ENCODE measurements at regions not wholly inside any gene's neighbourhood (a gene's known extent, or its start where the extent isn't known, plus 50 kb on each side); places are given as distances from the start of the nearest gene placed in this dataset.
"Not testable (repeated sequence)": the region's sequence is repeated elsewhere in the genome, so short reads cannot be mapped to it uniquely, and the experiment has no call there.

DNA sequence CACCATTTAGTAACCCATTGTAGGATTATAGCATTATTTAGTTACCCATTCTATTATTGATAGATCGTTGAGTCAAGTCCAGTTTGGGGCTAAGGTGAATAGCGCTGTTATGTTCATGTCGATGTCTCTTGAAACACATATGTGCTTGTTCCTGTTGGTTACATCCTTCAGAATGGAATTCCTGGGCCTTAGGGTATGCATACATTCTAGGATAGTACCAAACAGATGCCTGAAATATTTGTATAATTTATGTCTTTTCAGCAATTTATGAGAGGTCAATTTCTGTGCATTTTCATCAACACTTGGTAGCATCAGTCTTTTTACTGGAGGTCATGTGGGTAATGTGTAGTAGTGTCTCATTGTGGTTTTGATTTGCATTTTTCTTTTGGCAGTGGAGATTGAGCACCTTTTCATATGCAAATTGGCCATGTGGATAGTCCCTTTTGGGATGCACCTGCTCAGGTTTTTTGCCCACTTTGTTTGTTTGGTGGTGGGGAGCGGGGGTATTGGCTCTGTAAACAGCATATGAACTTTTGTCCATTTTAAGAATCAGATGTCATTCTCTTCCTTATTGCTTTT is 104.2 kb downstream of the CDRT15L2 start:
- not testable (repeated sequence) for DNase-seq

DNA sequence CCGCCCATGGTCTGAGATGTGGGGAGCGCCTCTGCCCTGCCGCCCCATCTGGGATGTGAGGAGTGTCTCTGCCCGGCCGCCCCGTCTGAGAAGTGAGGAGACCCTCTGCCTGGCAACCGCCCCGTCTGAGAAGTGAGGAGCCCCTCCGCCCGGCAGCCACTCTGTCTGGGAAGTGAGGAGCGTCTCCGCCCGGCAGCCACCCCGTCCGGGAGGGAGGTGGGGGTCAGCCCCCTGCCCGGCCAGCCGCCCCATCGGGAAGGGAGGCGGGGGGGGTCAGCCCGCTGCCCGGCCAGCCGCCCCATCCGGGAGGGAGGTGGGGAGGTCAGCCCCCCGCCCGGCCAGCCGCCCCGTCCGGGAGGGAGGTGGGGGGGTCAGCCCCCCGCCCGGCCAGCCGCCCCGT is 105.5 kb downstream of the CDRT15L2 start:
- DNase-seq: not testable (repeated sequence)

DNA sequence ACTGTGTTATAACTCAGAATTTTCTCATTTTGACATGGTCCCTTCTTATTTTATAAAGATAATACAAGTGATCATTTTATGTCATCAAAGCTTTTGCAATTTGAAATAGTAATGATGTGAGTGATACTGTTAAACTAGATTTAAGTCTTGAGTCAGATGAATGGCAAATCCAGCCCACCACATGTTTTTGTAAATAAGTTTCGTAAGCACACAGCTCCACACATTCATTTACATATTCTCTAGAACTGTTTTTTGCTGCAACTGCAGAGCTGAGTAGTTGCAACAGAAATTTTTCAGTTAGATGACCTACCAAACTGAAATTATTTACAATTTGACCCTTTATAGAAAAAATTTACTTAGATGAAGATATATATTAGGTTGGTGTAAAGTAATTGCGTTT is 108.1 kb downstream of the CDRT15L2 start:
- DNase-seq: not testable (repeated sequence)

DNA sequence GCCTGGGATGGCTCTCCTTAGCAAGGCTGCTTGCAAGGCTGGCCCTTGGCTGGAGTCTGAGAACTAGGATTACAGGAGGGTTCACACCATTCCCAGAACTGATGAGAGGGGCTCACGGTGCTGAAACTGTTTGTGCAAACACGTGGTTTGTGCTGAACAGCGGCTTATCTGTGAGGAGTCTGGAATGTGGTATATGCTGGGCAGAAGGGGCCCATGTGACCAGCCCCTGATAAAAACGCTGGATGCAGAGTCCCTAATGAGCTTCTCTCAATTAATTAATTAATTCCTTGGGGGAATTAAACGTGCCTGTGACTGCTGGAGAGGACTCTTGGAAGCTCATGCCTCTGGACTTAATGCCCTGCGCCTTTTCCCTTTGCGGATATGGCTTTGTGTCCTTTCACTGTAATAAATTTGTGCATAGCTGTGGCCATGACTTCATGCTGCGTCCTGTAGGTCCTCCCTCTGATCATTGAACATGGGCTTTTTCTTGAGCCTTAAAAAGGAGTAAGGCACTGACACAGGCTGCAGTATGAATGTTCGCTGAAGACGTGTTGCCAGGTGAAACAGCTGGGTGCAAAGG is 109.7 kb downstream of the CDRT15L2 start:
- DNase-seq: not testable (repeated sequence)

DNA sequence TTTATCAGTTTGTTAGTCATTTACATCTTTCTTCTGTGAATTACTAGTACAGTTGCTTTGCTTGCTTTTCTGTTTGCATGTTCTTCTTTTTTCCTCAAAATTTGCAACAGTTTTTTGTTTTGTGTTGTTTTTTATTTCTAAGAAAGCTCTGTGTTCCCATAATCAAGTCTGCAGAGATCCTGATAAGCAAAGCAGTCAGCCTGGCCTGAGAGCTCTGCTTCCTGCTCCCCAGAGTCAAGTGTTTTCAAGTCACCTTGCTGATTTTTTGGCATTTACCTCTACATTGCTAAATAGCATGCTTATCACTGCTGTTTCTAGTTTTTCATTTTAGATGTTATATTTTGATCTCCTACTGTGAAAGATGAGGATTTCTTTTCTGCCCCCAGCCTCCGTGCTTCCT is 113.2 kb downstream of the CDRT15L2 start:
- not testable (repeated sequence) for DNase-seq

DNA sequence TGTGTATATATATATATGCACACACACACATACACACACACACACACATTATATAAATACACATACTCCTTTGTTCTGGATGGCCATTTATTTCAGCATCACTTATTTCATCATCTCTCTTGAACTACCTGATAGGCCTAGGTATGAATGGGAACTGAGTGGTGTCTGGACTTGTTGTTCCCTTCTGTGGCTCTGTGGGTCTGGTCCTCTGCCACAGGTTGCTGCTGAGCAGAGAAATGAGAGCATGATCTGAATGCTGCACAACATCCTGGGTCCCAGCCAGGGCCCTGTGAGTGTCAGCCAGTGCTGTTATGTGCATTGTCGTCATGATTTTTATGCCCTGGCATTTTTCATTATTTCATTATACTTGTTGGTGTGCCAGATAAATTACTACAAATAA is 116.3 kb downstream of the CDRT15L2 start:
- not testable (repeated sequence) for DNase-seq

DNA sequence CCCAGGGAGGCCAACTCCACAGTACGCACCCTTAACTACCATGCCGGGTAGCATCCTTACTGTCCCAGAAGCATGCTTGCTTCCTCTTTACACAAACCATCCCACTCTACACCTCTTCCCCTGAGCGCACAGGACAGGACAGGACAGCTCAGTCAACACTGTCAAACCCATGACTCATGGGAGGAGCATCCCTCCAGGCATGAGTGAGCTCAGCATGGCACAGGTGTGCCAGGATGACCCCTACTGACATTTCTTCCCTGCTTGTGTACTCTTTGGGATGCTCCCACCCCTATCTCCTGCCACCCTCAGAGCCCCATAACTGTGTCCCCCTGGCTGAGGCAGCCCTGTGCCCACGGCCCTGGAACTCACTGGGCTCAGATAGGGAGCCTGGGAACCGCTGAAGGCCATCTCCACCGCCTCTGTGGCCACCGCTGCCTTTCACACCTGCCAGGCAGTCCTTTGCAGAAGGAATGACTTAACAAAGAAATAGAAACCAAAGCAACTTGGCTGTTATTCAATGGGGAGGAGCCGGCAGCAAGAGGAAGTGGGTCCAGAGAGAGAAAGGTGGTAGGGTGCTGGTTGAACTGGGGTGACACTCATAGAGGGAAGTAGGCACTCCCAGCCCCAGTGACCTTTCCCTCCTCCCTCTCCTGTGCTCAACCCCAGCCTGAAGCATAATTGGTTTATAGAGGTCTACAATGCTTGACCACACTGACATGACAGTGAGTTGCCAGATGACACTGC is 119.1 kb downstream of the CDRT15L2 start:
- not testable (repeated sequence) for DNase-seq

DNA sequence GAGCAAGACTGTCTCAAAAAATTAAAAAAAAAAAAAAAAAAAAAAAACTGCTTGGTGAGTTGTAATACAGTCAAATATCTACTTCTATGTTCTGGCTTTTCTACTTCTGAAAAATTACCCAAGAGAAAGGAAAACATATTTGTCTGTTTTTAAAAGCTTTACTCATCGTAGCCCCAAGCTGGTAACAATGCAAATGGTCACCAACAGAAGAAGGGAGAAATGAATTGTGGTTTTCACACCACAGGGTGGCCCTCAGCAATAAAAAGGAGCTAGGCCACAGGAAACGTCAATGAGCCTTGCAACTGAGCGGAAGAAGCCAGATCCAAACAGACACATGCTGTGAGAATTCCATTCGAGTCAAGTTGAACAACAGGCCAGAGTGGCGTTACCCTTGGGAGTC is 121.0 kb downstream of the CDRT15L2 start:
- not testable (repeated sequence) for DNase-seq

DNA sequence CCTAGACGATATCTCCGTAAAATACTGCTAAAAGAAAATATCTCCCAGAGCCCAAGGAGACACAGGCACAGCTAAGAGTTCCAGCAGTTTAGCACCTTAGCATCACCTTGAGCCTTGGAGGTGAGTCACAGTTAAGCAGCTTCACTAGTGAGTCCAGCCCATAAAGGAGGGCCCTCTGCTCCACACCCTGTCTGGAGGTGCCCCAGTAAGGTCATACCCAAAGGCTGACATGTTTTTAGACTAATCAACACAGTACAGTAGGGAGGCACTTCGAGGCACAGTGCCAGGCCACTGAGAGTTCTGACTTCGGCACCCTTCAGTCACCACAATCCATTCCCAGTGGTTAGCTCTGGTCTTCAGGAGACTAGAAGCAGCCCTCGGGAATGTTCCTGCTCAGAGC is 121.8 kb downstream of the CDRT15L2 start:
- DNase-seq: not testable (repeated sequence)

DNA sequence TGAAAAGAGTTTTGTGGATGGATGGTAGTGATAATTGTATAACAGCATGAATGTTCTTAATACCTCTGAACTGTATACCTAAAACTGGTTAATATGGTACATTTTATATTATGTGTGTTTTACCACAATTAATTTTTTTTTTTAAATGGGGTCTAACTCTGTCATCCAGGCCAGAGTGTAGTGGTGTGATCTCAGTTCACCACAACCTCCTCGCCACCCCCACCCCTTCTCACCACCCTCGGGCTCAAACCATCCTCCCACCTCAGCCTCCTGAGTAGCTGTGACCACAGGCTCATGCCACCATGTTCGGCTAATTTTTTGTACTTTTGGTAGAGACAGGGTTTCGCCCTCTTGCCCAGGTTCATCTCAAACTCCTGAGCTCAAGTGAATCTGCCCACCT is 123.2 kb downstream of the CDRT15L2 start:
- no peak for DNase-seq

DNA sequence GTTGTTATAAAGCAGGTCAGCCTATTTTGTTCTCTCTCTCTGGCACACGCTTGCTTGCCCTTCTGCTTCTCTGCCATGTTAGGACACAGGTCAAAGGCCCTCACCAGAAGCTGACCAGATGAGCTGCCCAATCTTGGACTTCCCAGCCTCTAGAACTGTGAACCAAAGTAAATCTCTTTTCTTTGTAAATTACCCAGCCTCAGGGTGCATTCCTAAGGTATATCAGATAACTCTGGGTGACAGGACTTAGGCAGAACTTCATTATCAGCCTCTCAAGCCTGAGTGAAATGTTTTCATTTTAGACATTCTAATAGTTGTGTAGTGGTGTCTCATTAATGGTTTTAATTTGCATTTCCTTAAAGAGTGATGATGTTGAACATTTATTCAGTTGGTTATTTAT is 124.3 kb downstream of the CDRT15L2 start:
- no peak for DNase-seq

DNA sequence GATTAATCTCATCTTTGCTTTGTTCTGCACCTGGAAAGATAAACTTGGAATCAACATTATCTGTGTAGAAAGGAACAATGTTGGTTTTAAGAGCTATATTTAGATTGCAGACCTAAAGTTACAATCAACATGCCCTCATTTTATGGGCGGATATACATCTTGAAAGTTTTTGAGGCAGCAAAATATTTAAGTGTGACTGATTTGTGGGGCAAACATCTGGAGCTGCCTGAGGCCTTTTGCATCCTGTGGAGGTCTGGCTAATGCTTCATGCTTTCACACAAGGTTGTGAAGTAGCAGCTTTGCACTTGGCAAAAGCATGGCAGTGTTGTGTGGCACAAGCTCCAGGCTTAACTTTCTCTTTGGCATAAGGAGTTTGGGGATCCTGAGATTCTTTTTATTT is 125.7 kb downstream of the CDRT15L2 start:
- DNase-seq: not testable (repeated sequence)

DNA sequence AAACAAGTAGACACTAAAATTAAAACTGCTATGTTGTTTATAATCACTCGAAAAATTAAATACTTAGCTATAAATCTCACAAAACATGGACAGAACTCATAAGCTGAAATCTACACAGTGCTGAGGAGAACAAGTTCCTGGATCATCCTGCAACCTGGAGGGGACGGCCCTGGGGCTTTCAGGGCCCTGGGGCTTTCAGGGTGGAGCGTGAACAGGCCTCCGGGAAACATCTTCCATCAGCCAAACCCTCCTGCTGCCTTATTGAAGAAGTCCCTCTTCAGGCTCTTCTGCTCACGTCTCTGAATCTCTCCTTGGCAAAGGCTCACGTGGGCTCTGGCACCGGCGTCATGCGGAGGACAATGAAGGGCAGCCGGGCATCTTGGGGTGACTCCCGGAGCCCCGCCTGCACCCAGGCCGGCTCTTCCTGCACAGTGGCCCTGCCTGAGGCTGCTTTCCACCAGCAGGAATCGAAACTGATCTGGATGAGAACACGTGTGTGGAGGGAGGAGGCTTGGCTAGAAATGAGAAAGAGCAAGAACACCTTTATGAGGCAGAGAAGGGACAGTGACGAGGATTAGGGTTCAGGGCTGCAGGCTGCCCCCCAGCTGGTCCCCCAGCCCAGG is 127.3 kb downstream of the CDRT15L2 start:
- no peak for DNase-seq

DNA sequence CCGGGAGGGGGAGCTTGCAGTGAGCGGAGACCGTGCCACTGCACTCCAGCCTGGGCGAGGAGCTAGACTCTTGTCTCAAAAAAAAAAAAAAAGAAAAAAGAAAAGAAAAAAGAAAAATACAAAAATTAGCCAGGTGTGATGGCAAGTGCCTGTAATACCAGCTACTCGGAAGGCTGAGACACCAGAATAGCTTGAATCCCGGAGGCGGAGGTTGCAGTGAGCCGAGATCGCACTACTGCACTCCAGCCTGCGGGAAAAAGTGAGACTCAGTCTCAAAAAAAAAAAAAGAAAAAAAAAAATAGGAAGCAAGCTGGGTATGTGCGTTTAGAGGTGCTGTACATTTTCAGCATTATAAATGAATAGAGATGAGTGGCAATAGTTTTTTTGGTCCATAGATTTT is 129.3 kb downstream of the CDRT15L2 start:
- DNase-seq: not testable (repeated sequence)

DNA sequence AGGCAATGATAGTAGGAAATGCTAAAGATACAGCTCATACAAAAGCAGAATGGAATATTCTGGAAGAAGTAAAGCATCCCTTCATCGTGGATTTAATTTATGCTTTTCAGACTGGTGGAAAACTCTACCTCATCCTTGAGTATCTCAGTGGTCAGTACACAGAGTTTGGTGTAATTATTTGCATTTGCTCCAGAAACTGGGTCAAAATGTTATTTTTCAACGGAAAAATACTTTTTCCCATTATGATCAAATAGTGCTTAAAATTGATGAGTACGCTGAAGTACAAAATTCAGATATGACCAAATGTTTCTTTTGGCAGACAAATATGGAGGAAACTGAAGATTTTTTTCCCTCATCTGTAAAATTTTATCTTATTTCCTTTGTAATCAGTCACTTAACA is 137.0 kb downstream of the CDRT15L2 start:
- DNase-seq: not testable (repeated sequence)

DNA sequence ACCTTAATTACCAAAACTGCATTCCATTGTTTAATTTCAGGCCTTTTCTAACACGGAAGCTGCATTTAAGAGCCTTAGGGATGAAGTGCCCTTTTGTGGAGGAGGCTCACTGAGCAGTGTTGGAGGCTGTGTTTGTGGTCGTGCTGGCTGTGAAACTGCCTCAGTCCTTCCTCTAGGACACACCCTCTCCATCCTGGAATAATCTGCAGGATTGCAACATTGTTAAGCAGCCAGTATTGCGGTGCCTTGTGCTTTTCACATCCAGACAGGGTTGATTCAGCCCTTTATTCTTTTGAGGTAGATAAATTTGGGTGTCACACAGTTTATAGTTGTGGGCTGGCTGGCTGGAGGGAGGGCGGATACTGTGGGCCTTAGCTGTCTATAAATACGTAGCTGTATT is 141.6 kb downstream of the CDRT15L2 start:
- no peak for DNase-seq

DNA sequence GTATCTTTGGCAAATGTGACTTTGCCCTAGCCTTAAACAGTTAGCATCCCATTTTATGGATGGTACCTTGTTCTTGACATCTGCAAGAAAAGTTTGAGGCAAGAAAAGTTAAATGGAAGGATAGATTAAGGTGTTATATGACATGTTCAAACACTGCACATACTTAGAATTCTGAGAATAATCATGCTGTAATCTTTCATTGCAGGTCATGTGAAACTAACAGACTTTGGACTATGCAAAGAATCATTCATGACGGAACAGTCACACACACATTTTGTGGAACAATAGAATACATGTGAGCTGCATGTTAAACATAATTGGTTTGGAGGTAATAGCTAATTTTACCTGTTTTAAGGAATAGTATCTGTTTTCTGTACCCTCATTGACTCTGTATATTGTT is 144.9 kb downstream of the CDRT15L2 start:
- DNase-seq: not testable (repeated sequence)

DNA sequence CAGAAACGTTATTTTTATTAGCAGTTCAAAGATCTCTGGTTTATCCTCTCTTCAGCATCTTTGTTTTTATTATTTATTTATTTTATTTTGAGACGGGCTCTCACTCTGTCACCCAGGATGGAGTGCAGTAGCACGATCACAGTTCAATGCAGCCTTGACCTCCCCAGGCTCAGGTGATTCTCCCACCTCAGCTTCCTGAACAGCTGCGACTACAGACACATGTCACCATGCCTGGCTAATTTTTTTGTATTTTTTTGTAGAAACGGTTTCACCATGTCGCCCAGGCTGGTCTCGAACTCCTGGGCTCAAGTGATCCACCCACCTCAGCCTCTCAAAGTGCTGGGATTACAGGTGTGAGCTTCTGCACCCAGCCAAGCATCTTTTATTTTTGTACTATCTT is 147.7 kb downstream of the CDRT15L2 start:
- DNase-seq: not testable (repeated sequence)

DNA sequence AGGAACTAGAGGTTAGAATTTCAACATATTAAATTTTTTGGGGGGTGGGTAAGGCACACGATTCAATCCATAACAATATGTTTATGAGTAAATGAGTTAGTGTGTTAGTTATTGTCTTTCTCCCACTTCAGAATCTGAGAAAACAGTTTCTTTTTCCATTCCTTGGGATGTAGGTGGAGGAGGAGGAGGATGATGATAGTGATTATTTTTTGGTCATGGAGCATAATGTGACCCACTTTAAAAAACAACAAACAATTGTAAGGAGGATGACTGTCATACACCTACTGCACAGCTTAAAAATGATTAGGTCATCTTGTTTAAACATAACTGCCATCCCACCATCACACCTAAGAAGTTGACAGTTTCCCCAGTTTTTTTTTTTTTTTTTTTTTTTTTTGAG is 148.7 kb downstream of the CDRT15L2 start:
- DNase-seq: no peak

DNA sequence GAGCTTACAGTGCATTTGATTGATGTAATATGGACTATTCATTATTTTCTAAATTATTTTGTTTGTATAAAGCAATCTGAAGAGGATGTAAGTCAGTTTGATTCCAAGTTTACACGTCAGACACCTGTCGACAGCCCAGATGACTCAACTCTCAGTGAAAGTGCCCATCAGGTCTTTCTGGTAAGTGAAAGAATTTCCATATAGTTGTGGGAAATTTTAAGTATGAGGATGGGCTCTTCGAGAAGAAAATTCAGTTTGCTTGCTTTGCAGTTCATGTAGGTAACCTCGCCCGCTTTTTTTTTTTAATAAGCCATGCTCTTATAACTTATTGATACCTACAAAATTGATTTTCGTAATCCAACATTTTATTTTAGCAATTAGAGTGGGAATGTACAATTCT is 151.6 kb downstream of the CDRT15L2 start:
- DNase-seq: not testable (repeated sequence)

DNA sequence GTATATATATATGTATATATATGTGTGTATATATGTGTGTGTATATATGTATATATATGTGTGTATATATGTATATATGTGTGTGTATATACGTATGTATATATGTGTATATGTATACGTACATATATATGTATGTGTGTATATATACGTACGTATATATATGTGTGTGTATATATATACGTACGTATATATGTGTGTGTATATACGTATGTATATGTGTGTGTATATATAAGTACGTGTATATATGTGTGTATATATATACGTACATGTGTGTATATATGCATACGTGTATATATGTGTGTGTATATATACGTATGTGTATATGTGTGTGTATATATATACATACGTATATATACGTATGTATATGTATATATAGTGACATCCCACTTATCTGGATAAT is 154.4 kb downstream of the CDRT15L2 start:
- no peak for DNase-seq

DNA sequence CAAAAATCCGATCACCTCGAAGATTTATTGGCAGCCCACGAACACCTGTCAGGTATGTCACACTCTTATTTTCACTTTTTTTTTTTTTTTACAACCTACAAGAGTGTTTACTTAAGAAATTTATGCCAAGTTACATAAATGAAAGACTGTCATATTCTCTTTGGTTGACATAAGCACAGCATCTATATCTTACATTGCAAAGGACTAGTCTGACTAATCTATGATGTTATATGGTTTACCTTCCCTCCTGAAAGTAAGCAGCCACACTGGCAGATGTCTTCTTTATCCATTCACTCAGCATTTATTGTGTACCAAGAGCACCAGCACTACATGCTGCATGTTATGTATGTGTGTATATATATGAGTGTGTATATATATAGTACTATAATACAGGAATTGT is 156.3 kb downstream of the CDRT15L2 start:
- DNase-seq: no peak

DNA sequence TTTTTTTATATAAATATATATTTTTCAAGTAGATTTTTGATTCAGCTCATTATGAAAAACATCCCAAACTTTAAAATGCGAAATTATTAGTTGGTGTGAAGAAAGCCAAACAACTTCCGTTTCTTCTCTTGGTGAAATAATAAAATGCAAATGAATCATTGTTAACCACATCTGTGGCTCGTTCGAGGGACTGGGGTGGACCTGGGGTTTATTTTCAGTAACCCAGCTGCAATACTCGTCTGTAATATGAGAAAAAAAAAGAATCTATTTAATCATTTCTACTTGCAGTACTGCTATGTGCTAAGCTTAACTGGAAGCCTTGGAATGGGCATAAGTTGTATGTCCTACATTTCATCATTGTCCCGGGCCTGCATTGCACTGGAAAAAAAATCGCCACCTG is 158.1 kb downstream of the CDRT15L2 start:
- DNase-seq: not testable (repeated sequence)

DNA sequence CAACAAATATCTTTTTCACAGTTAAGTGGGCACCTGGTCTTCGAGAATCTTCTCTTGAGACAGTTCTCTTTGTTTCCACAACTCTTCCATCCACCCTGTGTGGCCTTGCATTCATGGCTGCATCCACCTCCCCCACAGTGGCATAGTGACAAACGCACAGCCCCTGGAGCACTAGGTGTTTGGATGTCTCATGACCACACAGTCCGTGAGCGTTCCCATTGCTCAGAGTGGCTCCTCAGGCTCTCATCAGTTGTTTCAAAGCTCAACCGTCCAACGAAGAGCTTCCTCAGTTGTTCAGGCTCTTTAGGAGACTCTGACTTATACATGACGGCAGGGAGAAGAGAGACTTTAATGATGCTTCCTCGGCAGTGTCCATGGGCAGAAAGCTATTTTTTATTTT is 191.6 kb downstream of the CDRT15L2 start:
- DNase-seq: no peak
